ENCODE measurements at regions not wholly inside any gene's neighbourhood (a gene's known extent, or its start where the extent isn't known, plus 50 kb on each side); places are given as distances from the start of the nearest gene placed in this dataset.

- TF ChIP-seq CTCF (IDR thresholded peaks at IDR 0.05), result no peak
- Mint-ChIP-seq H3K9me3 (no peaks in the 10 kb centered on the region), H3K36me3 (ENCODE audit: low read depth) (no peaks in the 10 kb centered on the region), H3K4me3 (no peak overlapping the region), H3K4me1 (ENCODE audit: low read depth) (no peaks in the 10 kb centered on the region), H3K27me3 (peaks cover 49% of the 10 kb centered on the region), H3K27ac (no peak overlapping the region)
- Histone ChIP-seq H3K4me1 (ENCODE audit: insufficient read depth, low read length) (no peaks in the 10 kb centered on the region), H3K27me3 (ENCODE audit: control insufficient read depth in 1 of 2, insufficient read depth in 2 of 2, low read length in 2 of 2) (peaks cover 0 to 5% of the 10 kb centered on the region in 2 experiments), H3K27ac (ENCODE audit: low read depth in 1 of 2, low read length in 2 of 2) (no peak overlapping the region), H3K36me3 (ENCODE audit: insufficient read depth, low read length) (no peaks in the 10 kb centered on the region), H3K9me3 (ENCODE audit: control insufficient read depth in 1 of 2, insufficient read depth in 1 of 2, low read length in 2 of 2) (peaks cover 0 to 4% of the 10 kb centered on the region in 2 experiments), H3K4me3 (ENCODE audit: low read length) (no peak overlapping the region)
- DNase-seq (no peak), ATAC-seq (ENCODE audit: poor library complexity) (no peak)
- CTCF ChIA-PET, result no interaction called here
- intact Hi-C loops (cut with DNase I, micrococcal nuclease), result no loop called here
- POLR2A ChIA-PET, result no interaction called here
These were observed 78.3 kb upstream of the RPL38 start for GRCh38 chr17:74125156-74125555.

GRCh38 chr17:74126179-74126900 is 77.1 kb upstream of the RPL38 start:
- H3K4me1 Mint-ChIP-seq (ENCODE audit: low read depth), result no peaks in the 10 kb centered on the region

GRCh38 chr17:74126959-74127358 is 76.5 kb upstream of the RPL38 start:
- peaks cover 0 to 4% of the 10 kb centered on the region in 2 experiments for H3K9me3 ChIP-seq (ENCODE audit: control insufficient read depth in 1 of 2, insufficient read depth in 1 of 2, low read length in 2 of 2)
- peaks cover 0 to 7% of the 10 kb centered on the region in 2 experiments for H3K27me3 ChIP-seq (ENCODE audit: control insufficient read depth in 1 of 2, insufficient read depth in 2 of 2, low read length in 2 of 2)
- H3K4me3 Mint-ChIP-seq, result no peak overlapping the region
- no peak overlapping the region for H3K27ac ChIP-seq (ENCODE audit: low read depth in 1 of 2, low read length in 2 of 2)
- DNase-seq (no peak), ATAC-seq (ENCODE audit: poor library complexity) (no peak)
- intact Hi-C loops (cut with DNase I, micrococcal nuclease), result no loop called here
- CTCF ChIA-PET, result no interaction called here
- peaks cover 66% of the 10 kb centered on the region for H3K27me3 Mint-ChIP-seq
- H3K4me3 ChIP-seq (ENCODE audit: low read length), result no peak overlapping the region
- no peak overlapping the region for H3K27ac Mint-ChIP-seq
- H3K36me3 ChIP-seq (ENCODE audit: insufficient read depth, low read length), result no peaks in the 10 kb centered on the region
- no peaks in the 10 kb centered on the region for H3K4me1 Mint-ChIP-seq (ENCODE audit: low read depth)
- POLR2A ChIA-PET, result no interaction called here
- no peaks in the 10 kb centered on the region for H3K36me3 Mint-ChIP-seq (ENCODE audit: low read depth)
- H3K9me3 Mint-ChIP-seq, result no peaks in the 10 kb centered on the region
- TF ChIP-seq CTCF (IDR thresholded peaks at IDR 0.05), result no peak
- H3K4me1 ChIP-seq (ENCODE audit: insufficient read depth, low read length), result no peaks in the 10 kb centered on the region

More at GRCh38 chr17:74126179-74126900, 77.1 kb upstream of the RPL38 start:
- Histone ChIP-seq H3K4me3 (ENCODE audit: low read length) (no peak overlapping the region), H3K36me3 (ENCODE audit: insufficient read depth, low read length) (no peaks in the 10 kb centered on the region), H3K9me3 (ENCODE audit: control insufficient read depth in 1 of 2, insufficient read depth in 1 of 2, low read length in 2 of 2) (peaks cover 0 to 4% of the 10 kb centered on the region in 2 experiments), H3K27ac (ENCODE audit: low read depth in 1 of 2, low read length in 2 of 2) (no peak overlapping the region), H3K27me3 (ENCODE audit: control insufficient read depth in 1 of 2, insufficient read depth in 2 of 2, low read length in 2 of 2) (peaks cover 0 to 4% of the 10 kb centered on the region in 2 experiments), H3K4me1 (ENCODE audit: insufficient read depth, low read length) (no peaks in the 10 kb centered on the region)
- no peak for DNase-seq
- POLR2A ChIA-PET, result no interaction called here
- Mint-ChIP-seq H3K4me3 (no peak overlapping the region), H3K27ac (no peak overlapping the region), H3K27me3 (peaks cover 59% of the 10 kb centered on the region), H3K36me3 (ENCODE audit: low read depth) (no peaks in the 10 kb centered on the region), H3K9me3 (no peaks in the 10 kb centered on the region)
- TF ChIP-seq CTCF (IDR thresholded peaks at IDR 0.05), result no peak
- intact Hi-C loops (cut with DNase I, micrococcal nuclease), result no loop called here
- CTCF ChIA-PET, result no interaction called here
- ATAC-seq (ENCODE audit: poor library complexity), result no peak

Data from CD4-positive, alpha-beta T cell (primary cell).